ENCODE measurements at regions not wholly inside any gene's neighbourhood (a gene's known extent, or its start where the extent isn't known, plus 50 kb on each side); places are given as distances from the start of the nearest gene placed in this dataset.

- TF ChIP-seq CTCF (IDR thresholded peaks at IDR 0.05) (no peak), POLR2A (IDR thresholded peaks at IDR 0.05) (no peak), POLR2AphosphoS5 (IDR thresholded peaks at IDR 0.05) (no peak)
Observed at GRCh38 chr11:129257512-129257911, 65.4 kb upstream of the ARHGAP32 start.

Measured in breast epithelium (tissue), 3 donors.